Neutrophil (primary cell): ENCODE measurements at regions not wholly inside any gene's neighbourhood (a gene's known extent, or its start where the extent isn't known, plus 50 kb on each side); places are given as distances from the start of the nearest gene placed in this dataset.

Source experiments
- H3K27ac ChIP-seq: fragments of 200-600 bp; sonication (generic); 2 replicates; pipeline ENCODE4 v1.5.1; 2016; ENCODE audit warnings: mild to moderate bottlenecking, moderate library complexity
- H3K27me3 ChIP-seq: fragments of 200-600 bp; sonication (generic); 2 replicates; pipeline ENCODE4 v1.6.0; 2016; ENCODE audit warnings: mild to moderate bottlenecking
- H3K36me3 ChIP-seq: fragments of 200-600 bp; sonication (generic); 2 replicates; pipeline ENCODE4 v1.5.1; 2017
- H3K4me1 ChIP-seq, 2 experiments: fragments of 200-600 bp in 1 of 2; sonication (generic) in 1 of 2; 1 replicate in 1 of 2; 2 replicates in 1 of 2; pipeline versions ENCODE4 v1.5.1 to v1.6.1; 2013 to 2016; ENCODE audit warnings: low read depth in 1 of 2, low read length in 1 of 2, mild to moderate bottlenecking in 1 of 2, moderate library complexity in 1 of 2; ENCODE audit not compliant: control insufficient read depth in 1 of 2, insufficient read depth in 1 of 2
- H3K4me3 ChIP-seq, 2 experiments: fragments of 200-600 bp in 1 of 2; sonication (generic) in 1 of 2; 1 replicate in 1 of 2; 2 replicates in 1 of 2; pipeline ENCODE4 v1.5.1; 2013 to 2016; ENCODE audit warnings: low read depth in 1 of 2, low read length in 1 of 2, mild to moderate bottlenecking in 1 of 2, moderate library complexity in 1 of 2
- H3K9me3 ChIP-seq: fragments of 200-600 bp; sonication (generic); 2 replicates; pipeline ENCODE4 v1.5.1; 2016
- CTCF ChIP-seq: fragments of 200-600 bp; sonication (generic); IDR thresholded peaks from 2 replicates; pipeline ENCODE4 v1.5.1; 2016; ENCODE audit warnings: antibody characterized with exemption

GRCh38 chr4:19720190-19720589 lies 531.5 kb upstream of the SLIT2 start:
- Histone ChIP-seq H3K4me3 (no peak overlapping the region), H3K36me3 (no peaks in the 10 kb centered on the region), H3K4me1 (no peaks in the 10 kb centered on the region), H3K27ac (no peak overlapping the region), H3K27me3 (no peaks in the 10 kb centered on the region), H3K9me3 (no peaks in the 10 kb centered on the region)
- TF ChIP-seq CTCF: no peak

GRCh38 chr4:19711871-19712270 lies 539.8 kb upstream of the SLIT2 start:
- no peaks in the 10 kb centered on the region for H3K36me3 ChIP-seq
- no peak overlapping the region for H3K4me3 ChIP-seq
- H3K4me1 ChIP-seq: no peaks in the 10 kb centered on the region
- no peaks in the 10 kb centered on the region for H3K27me3 ChIP-seq
- TF ChIP-seq CTCF: no peak
- no peaks in the 10 kb centered on the region for H3K9me3 ChIP-seq
- H3K27ac ChIP-seq: no peak overlapping the region

DNA sequence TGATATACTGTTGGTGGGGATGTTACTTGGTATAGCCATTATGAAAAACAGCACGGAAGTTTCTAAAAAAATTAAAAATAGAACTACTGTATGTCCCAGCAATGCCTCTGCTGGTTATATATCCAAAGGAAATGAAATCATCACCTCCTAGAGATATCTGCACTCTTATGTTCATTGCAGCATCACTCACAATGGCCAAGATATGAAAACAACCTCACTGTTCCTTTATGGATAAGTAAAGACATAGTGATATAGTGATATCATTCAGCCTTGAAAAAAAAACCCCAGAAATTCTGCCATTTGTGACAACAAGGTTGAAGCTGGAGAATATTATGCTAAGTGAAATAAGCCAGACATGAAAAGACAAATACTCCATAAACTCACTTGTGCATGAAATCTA lies 543.8 kb upstream of the SLIT2 start:
- Histone ChIP-seq H3K36me3 (no peaks in the 10 kb centered on the region), H3K4me3 (no peak overlapping the region), H3K9me3 (no peaks in the 10 kb centered on the region), H3K4me1 (no peaks in the 10 kb centered on the region), H3K27me3 (no peaks in the 10 kb centered on the region), H3K27ac (no peak overlapping the region)
- no peak for TF ChIP-seq CTCF

GRCh38 chr4:19703391-19703790 lies 548.3 kb upstream of the SLIT2 start:
- Histone ChIP-seq H3K4me1 (no peaks in the 10 kb centered on the region), H3K9me3 (no peaks in the 10 kb centered on the region), H3K36me3 (no peaks in the 10 kb centered on the region)

GRCh38 chr4:19700992-19701391 lies 550.7 kb upstream of the SLIT2 start:
- no peak for TF ChIP-seq CTCF
- Histone ChIP-seq H3K27me3 (no peaks in the 10 kb centered on the region), H3K36me3 (no peaks in the 10 kb centered on the region), H3K4me3 (no peak overlapping the region), H3K9me3 (no peaks in the 10 kb centered on the region), H3K4me1 (no peaks in the 10 kb centered on the region), H3K27ac (no peak overlapping the region)

More at GRCh38 chr4:19703391-19703790, 548.3 kb upstream of the SLIT2 start:
- no peak overlapping the region for H3K4me3 ChIP-seq
- H3K27me3 ChIP-seq: no peaks in the 10 kb centered on the region
- no peak for TF ChIP-seq CTCF
- H3K27ac ChIP-seq: no peak overlapping the region

DNA sequence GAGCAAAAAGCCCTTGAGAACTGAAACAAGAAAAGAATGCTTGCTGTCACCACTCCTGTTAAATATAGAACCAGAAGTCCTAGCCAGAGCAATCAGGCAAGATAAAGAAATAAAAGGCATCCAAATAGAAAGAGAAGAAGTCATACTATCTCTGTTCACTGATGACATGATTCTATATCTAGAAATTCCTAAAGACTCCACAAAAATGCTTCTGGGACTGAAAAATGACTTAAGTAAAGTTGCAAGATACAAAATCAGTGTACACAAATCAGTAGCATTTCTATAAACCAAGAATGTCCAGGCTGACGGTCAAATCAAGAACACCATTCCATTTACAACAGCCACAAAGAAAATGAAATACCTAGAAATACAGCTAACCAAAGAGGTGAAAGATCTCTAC lies 552.7 kb upstream of the SLIT2 start:
- Histone ChIP-seq H3K4me3 (no peak overlapping the region), H3K4me1 (no peaks in the 10 kb centered on the region), H3K9me3 (no peaks in the 10 kb centered on the region), H3K27me3 (no peaks in the 10 kb centered on the region), H3K36me3 (no peaks in the 10 kb centered on the region), H3K27ac (no peak overlapping the region)
- no peak for TF ChIP-seq CTCF
